ENCODE measurements at regions not wholly inside any gene's neighbourhood (a gene's known extent, or its start where the extent isn't known, plus 50 kb on each side); places are given as distances from the start of the nearest gene placed in this dataset.

GRCh38 chr4:106676173-106676921 is 307.8 kb upstream of the GIMD1 start:
- H3K9me3 Mint-ChIP-seq = peaks cover 6 to 7% of the 10 kb centered on the region in 2 experiments; a peak in 4 of 5 replicates
- no peak overlapping the region for H3K56ac ChIP-seq (ENCODE audit: insufficient read length, low read depth, low read length)
- no peak overlapping the region for H2AK5ac ChIP-seq (ENCODE audit: insufficient read length, low read length)
- H3K79me2 ChIP-seq (ENCODE audit: insufficient read depth, low read length) = no peaks in the 10 kb centered on the region
- H3K4me2 ChIP-seq (ENCODE audit: insufficient read depth, insufficient read length, low read length) = no peak overlapping the region
- H3K27me3 Mint-ChIP-seq (ENCODE audit: low read depth) = no peaks in the 10 kb centered on the region
- H4K91ac ChIP-seq (ENCODE audit: insufficient read length, low read depth, low read length) = no peak overlapping the region
- no peaks in the 10 kb centered on the region for H3K79me1 ChIP-seq (ENCODE audit: insufficient read depth, low read depth, low read length, poor library complexity, severe bottlenecking)
- H4K8ac ChIP-seq (replicated peaks; ENCODE audit: insufficient read length, low read depth, low read length) = no peak overlapping the region
- no peaks in the 10 kb centered on the region for H3K36me3 Mint-ChIP-seq (ENCODE audit: insufficient read depth in 1 of 3, low read depth in 3 of 3)
- H4K5ac ChIP-seq (ENCODE audit: insufficient read length, low read depth, low read length) = no peak overlapping the region
- no peak overlapping the region for H3K9ac ChIP-seq (ENCODE audit: extremely low read depth, insufficient read length, low read length)
- H4K20me1 ChIP-seq (ENCODE audit: control insufficient read depth, insufficient read depth, insufficient read length) = no peaks in the 10 kb centered on the region
- no peaks in the 10 kb centered on the region for H3K27me3 ChIP-seq (ENCODE audit: insufficient read depth, low read length)
- H3K27ac ChIP-seq (ENCODE audit: insufficient read length, low read depth, low read length) = no peak overlapping the region
- no peak overlapping the region for H3K23ac ChIP-seq (ENCODE audit: insufficient read length, low read depth, low read length)
- TF ChIP-seq CTCF (conservative IDR thresholded peaks at IDR 0.05) = no peak
- H2BK15ac ChIP-seq (ENCODE audit: low read depth, low read length) = no peak overlapping the region
- H3K4ac ChIP-seq (ENCODE audit: low read depth, low read length) = no peak overlapping the region
- H3K4me3 Mint-ChIP-seq = no peak overlapping the region; a peak in 1 of 5 replicates
- H2AFZ ChIP-seq (ENCODE audit: low read length) = no peak overlapping the region
- no peaks in the 10 kb centered on the region for H3K4me1 ChIP-seq (ENCODE audit: insufficient read depth, low read length)
- no peaks in the 10 kb centered on the region for H3K9me3 ChIP-seq (ENCODE audit: control insufficient read depth, low read depth, low read length)
- no peak overlapping the region for H2BK20ac ChIP-seq (ENCODE audit: low read depth, low read length, poor library complexity, severe bottlenecking)
- no peak overlapping the region for H3K14ac ChIP-seq (ENCODE audit: insufficient read depth, low read length)
- no peak overlapping the region for H2BK5ac ChIP-seq (ENCODE audit: insufficient read length, low read length)
- no peak overlapping the region for H2BK12ac ChIP-seq (ENCODE audit: insufficient read length, low read depth, low read length)
- H2BK120ac ChIP-seq (ENCODE audit: low read depth, low read length, poor library complexity, severe bottlenecking) = no peak overlapping the region
- H3K4me1 Mint-ChIP-seq = no peaks in the 10 kb centered on the region
- no peak overlapping the region for H3K27ac Mint-ChIP-seq
- no peak overlapping the region for H3K18ac ChIP-seq (ENCODE audit: insufficient read length, low read depth, low read length)
- WGBS (ENCODE audit: extremely low coverage, insufficient read length, low lambda C conversion rate) = no CpG with 5 or more reads among the region's 3 CpGs
- H3T11ph ChIP-seq (ENCODE audit: low read length) = no peak overlapping the region
- no peak for DNase-seq
- H3K23me2 ChIP-seq (ENCODE audit: insufficient read length, low read depth, low read length, poor library complexity, severe bottlenecking) = no peaks in the 10 kb centered on the region

Measured in H9 (cell line).